Breast epithelium (tissue), 3 donors: ENCODE measurements at regions not wholly inside any gene's neighbourhood (a gene's known extent, or its start where the extent isn't known, plus 50 kb on each side); places are given as distances from the start of the nearest gene placed in this dataset.

Experiments used
- CTCF ChIP-seq, 3 donors: fragments of 450-650 bp; IDR thresholded peaks; one replicate each; pipeline ENCODE4 v1.5.1; 2016 to 2017; ENCODE audit warnings: antibody characterized with exemption in 3 of 3, mild to moderate bottlenecking in 3 of 3, moderate library complexity in 3 of 3
- POLR2A ChIP-seq: fragments of 450-650 bp; IDR thresholded peaks from one replicate; pipeline ENCODE4 v1.6.1; 2016; ENCODE audit warnings: antibody characterized with exemption, mild to moderate bottlenecking, moderate library complexity
- POLR2AphosphoS5 ChIP-seq, 3 donors: sonication (generic); formaldehyde crosslinking; IDR thresholded peaks; one replicate each; pipeline ENCODE4 v1.6.1; 2017; ENCODE audit warnings: antibody characterized with exemption in 3 of 3

GRCh38 chr5:54643685-54644106, 126.1 kb downstream of the SNX18 start:
- no peak for TF ChIP-seq CTCF (IDR thresholded peaks at IDR 0.05)
- TF ChIP-seq POLR2A, result no peak
- peak in 1 of 3 donors; percentile 31 for TF ChIP-seq POLR2AphosphoS5 (IDR thresholded peaks at IDR 0.05)
